ENCODE measurements at regions not wholly inside any gene's neighbourhood (a gene's known extent, or its start where the extent isn't known, plus 50 kb on each side); places are given as distances from the start of the nearest gene placed in this dataset.

- TF ChIP-seq CTCF (IDR thresholded peaks at IDR 0.05; ENCODE audit: low read depth, low read length) (peak; percentile 85), EZH2phosphoT487 (IDR thresholded peaks at IDR 0.05; ENCODE audit: low read depth) (no peak)
These were observed 178.5 kb upstream of the OR4E1 start for GRCh38 chr14:21852061-21852664.

All from OCI-LY3 (cell line).